Upper lobe of left lung (tissue), 4 donors: ENCODE measurements at regions not wholly inside any gene's neighbourhood (a gene's known extent, or its start where the extent isn't known, plus 50 kb on each side); places are given as distances from the start of the nearest gene placed in this dataset.

Source experiments
- POLR2AphosphoS5 ChIP-seq, 2 donors: sonication (generic); formaldehyde crosslinking; IDR thresholded peaks; one replicate each; pipeline ENCODE4 v1.5.1; 2017; ENCODE audit warnings: antibody characterized with exemption in 2 of 2
- TF ChIP-seq, protein P1 (sequence below), 6 experiments: fragments of 450-650 bp in 4 of 6; fragments of 200-600 bp in 2 of 6; sonication (generic) in 2 of 6; IDR thresholded peaks; one replicate each; pipeline ENCODE4 v1.5.1; 2016 to 2019; ENCODE audit warnings: antibody characterized with exemption in 6 of 6

- TF ChIP-seq, protein P1, sequence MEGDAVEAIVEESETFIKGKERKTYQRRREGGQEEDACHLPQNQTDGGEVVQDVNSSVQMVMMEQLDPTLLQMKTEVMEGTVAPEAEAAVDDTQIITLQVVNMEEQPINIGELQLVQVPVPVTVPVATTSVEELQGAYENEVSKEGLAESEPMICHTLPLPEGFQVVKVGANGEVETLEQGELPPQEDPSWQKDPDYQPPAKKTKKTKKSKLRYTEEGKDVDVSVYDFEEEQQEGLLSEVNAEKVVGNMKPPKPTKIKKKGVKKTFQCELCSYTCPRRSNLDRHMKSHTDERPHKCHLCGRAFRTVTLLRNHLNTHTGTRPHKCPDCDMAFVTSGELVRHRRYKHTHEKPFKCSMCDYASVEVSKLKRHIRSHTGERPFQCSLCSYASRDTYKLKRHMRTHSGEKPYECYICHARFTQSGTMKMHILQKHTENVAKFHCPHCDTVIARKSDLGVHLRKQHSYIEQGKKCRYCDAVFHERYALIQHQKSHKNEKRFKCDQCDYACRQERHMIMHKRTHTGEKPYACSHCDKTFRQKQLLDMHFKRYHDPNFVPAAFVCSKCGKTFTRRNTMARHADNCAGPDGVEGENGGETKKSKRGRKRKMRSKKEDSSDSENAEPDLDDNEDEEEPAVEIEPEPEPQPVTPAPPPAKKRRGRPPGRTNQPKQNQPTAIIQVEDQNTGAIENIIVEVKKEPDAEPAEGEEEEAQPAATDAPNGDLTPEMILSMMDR (IDR thresholded peaks at IDR 0.05): no peak
- no peak for TF ChIP-seq POLR2AphosphoS5 (IDR thresholded peaks at IDR 0.05)
Measured at GRCh38 chr1:14499312-14500040, 99.0 kb upstream of the KAZN start.
